Retinal pigment epithelial cell (primary cell): ENCODE measurements at regions not wholly inside any gene's neighbourhood (a gene's known extent, or its start where the extent isn't known, plus 50 kb on each side); places are given as distances from the start of the nearest gene placed in this dataset.
A peak's percentile ranks its signal among the peaks of the same experiment; 100 is the strongest.

Experiments
- DNase-seq: peaks from one replicate; pipeline ENCODE4 v3.0.0-alpha.2; 2010; ENCODE audit warnings: low read depth
- H3K4me3 ChIP-seq: 2 replicates; pipeline ENCODE4 v1.5.1; 2011; ENCODE audit warnings: mild to moderate bottlenecking, low read length, control low read depth, moderate library complexity
- CTCF ChIP-seq: conservative IDR thresholded peaks from 2 replicates; pipeline ENCODE4 v1.5.1; 2011; ENCODE audit warnings: low read depth, low read length, control low read depth, inconsistent platforms

- no peak for DNase-seq
- TF ChIP-seq CTCF = no peak
Measured at GRCh38 chr9:78463750-78464149, 166.8 kb downstream of the PSAT1 start.

GRCh38 chr9:78468231-78468630, 171.3 kb downstream of the PSAT1 start:
- no peak overlapping the region for H3K4me3 ChIP-seq
- no peak for TF ChIP-seq CTCF
- DNase-seq = no peak

More at GRCh38 chr9:78463750-78464149, 166.8 kb downstream of the PSAT1 start:
- no peak overlapping the region for H3K4me3 ChIP-seq

GRCh38 chr9:78468974-78469576, 172.2 kb downstream of the PSAT1 start:
- DNase-seq = no peak
- TF ChIP-seq CTCF = no peak
- no peak overlapping the region for H3K4me3 ChIP-seq

- no peak overlapping the region for H3K4me3 ChIP-seq
- DNase-seq = no peak
- no peak for TF ChIP-seq CTCF
Measured at GRCh38 chr9:78470216-78470615, 173.3 kb downstream of the PSAT1 start.

- no peak for TF ChIP-seq CTCF
- DNase-seq = no peak
- no peak overlapping the region for H3K4me3 ChIP-seq
Measured at GRCh38 chr9:78470741-78471140, 173.8 kb downstream of the PSAT1 start.

GRCh38 chr9:78472111-78472510, 175.2 kb downstream of the PSAT1 start:
- no peak for TF ChIP-seq CTCF
- no peak overlapping the region for H3K4me3 ChIP-seq
- DNase-seq = peak; percentile 96

GRCh38 chr9:78479441-78479840, 182.5 kb downstream of the PSAT1 start:
- no peak overlapping the region for H3K4me3 ChIP-seq
- no peak for TF ChIP-seq CTCF
- no peak for DNase-seq
